ENCODE measurements at regions not wholly inside any gene's neighbourhood (a gene's known extent, or its start where the extent isn't known, plus 50 kb on each side); places are given as distances from the start of the nearest gene placed in this dataset.

GRCh38 chr13:50612717-50613116 lies 230.8 kb downstream of the DLEU7 start:
- no peak for TF ChIP-seq CTCF (IDR thresholded peaks at IDR 0.05)
- DNase-seq (no peak), ATAC-seq (no peak)
- no peaks in the 10 kb centered on the region for H3K4me1 ChIP-seq
- no peaks in the 10 kb centered on the region for H3K27me3 ChIP-seq
- H3K4me3 ChIP-seq, result no peak overlapping the region
- no peaks in the 10 kb centered on the region for H3K36me3 ChIP-seq
- no peaks in the 10 kb centered on the region for H3K9me3 ChIP-seq
- no peak overlapping the region for H3K27ac ChIP-seq
- intact Hi-C loops (cut with DNase I), result no loop called here

- no peak overlapping the region for H3K4me3 ChIP-seq
- DNase-seq (no peak), ATAC-seq (no peak)
- no peaks in the 10 kb centered on the region for H3K9me3 ChIP-seq
- no peaks in the 10 kb centered on the region for H3K36me3 ChIP-seq
- H3K27ac ChIP-seq, result no peak overlapping the region
- no peak for TF ChIP-seq CTCF (IDR thresholded peaks at IDR 0.05)
- no peaks in the 10 kb centered on the region for H3K4me1 ChIP-seq
- intact Hi-C loops (cut with DNase I), result no loop called here
- no peaks in the 10 kb centered on the region for H3K27me3 ChIP-seq
Observed at GRCh38 chr13:50613356-50613831, 230.1 kb downstream of the DLEU7 start.

- Histone ChIP-seq H3K36me3 (no peaks in the 10 kb centered on the region), H3K4me1 (no peaks in the 10 kb centered on the region), H3K27ac (no peak overlapping the region), H3K4me3 (no peak overlapping the region), H3K27me3 (no peaks in the 10 kb centered on the region), H3K9me3 (no peaks in the 10 kb centered on the region)
- TF ChIP-seq CTCF (IDR thresholded peaks at IDR 0.05), result no peak
- intact Hi-C loops (cut with DNase I), result no loop called here
- DNase-seq (no peak), ATAC-seq (no peak)
Observed at GRCh38 chr13:50615234-50615633, 228.3 kb downstream of the DLEU7 start.

GRCh38 chr13:50616101-50616500 lies 227.4 kb downstream of the DLEU7 start:
- H3K36me3 ChIP-seq, result no peaks in the 10 kb centered on the region
- no peaks in the 10 kb centered on the region for H3K4me1 ChIP-seq
- no peaks in the 10 kb centered on the region for H3K9me3 ChIP-seq
- DNase-seq (no peak), ATAC-seq (no peak)
- no peak overlapping the region for H3K4me3 ChIP-seq
- no peak for TF ChIP-seq CTCF (IDR thresholded peaks at IDR 0.05)
- intact Hi-C loops (cut with DNase I), result no loop called here
- no peaks in the 10 kb centered on the region for H3K27me3 ChIP-seq
- H3K27ac ChIP-seq, result no peak overlapping the region

- peak; percentile 41 for ATAC-seq
- no peak for DNase-seq
- Histone ChIP-seq H3K4me3 (no peak overlapping the region), H3K27ac (no peak overlapping the region), H3K9me3 (no peaks in the 10 kb centered on the region), H3K27me3 (no peaks in the 10 kb centered on the region), H3K4me1 (no peaks in the 10 kb centered on the region), H3K36me3 (no peaks in the 10 kb centered on the region)
- intact Hi-C loops (cut with DNase I), result no loop called here
- no peak for TF ChIP-seq CTCF (IDR thresholded peaks at IDR 0.05)
Observed at GRCh38 chr13:50617134-50617721, 226.3 kb downstream of the DLEU7 start.

Measured in left lung (tissue), 4 donors.